Activated CD4-positive, alpha-beta T cell treated with anti-CD3 and anti-CD28 coated beads, Interleukin-10, Interleukin-2, amounts not matched to agents 100 ng/mL and 50 ng/mL, durations not matched to agents 16 hours and 8 hours (primary cell): ENCODE measurements at regions not wholly inside any gene's neighbourhood (a gene's known extent, or its start where the extent isn't known, plus 50 kb on each side); places are given as distances from the start of the nearest gene placed in this dataset.
A peak's percentile ranks its signal among the peaks of the same experiment; 100 is the strongest.
"Not testable (repeated sequence)": the region's sequence is repeated elsewhere in the genome, so short reads cannot be mapped to it uniquely, and the experiment has no call there.

Experiments
- DNase-seq: peaks from one replicate; pipeline ENCODE4 v3.0.0-alpha.2; 2020

DNA sequence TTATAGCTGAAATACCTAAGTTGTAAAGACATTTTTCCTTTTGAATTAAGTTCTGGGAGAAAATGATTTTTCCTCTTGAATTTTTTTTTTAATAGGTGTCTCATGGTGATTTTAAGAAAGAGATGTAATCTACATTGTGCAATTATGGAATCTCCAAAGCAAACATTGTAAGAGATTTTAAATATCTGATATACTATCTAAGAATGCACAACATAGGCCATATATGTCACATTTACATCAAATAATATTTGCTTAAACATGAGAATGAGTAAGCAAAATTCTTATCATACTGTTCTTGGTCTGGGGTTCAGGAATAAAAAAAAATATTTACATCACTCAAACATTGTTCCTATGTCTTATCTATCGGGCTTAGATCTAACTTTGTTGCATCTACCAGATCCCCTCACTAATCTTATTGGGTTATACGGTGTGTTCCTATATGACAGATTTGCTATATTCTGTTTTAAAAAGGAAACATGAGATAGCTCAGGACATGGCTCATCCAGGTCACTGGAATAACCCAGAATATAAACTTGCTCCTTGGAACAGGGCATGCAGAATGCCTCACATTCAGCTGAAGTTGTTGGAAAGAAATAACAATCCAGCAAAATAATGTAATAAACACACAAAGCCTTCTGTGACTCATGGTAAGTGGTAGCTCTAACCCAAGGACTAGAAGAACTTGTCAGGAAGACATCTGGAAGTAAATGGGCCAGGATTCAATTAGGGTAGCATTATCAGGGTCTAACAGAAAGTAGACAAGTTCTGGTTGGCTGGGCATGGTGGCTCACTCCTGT lies 794.7 kb downstream of the IPMK start:
- no peak for DNase-seq

GRCh38 chr10:57468894-57469432 lies 798.7 kb downstream of the IPMK start:
- no peak for DNase-seq

DNA sequence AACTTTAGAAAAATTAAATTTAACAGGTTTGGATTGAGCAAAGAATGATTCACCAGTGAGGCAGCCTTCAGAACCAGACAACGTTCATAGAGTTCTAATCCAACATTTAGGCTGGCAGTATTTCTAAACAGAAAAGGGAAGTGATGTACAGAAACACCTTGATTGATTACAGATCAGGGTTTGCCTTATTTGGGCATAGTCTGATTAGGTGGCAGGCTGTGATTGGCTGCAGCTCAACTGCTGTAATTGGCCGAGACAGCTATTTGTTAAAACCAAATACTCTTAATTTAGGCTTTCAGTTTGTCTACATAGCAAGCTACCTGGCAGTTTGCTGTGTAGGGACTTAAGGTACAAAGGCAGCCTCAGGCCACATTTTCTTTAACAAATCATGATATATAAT lies 802.5 kb downstream of the IPMK start:
- DNase-seq, result no peak

GRCh38 chr10:57460540-57460939 lies 807.2 kb downstream of the IPMK start:
- DNase-seq, result no peak

GRCh38 chr10:57457972-57458512 lies 809.7 kb downstream of the IPMK start:
- no peak for DNase-seq

GRCh38 chr10:57430376-57430775 lies 837.3 kb downstream of the IPMK start:
- no peak for DNase-seq

- no peak for DNase-seq
Measured at GRCh38 chr10:57420881-57421280, 846.8 kb downstream of the IPMK start.

DNA sequence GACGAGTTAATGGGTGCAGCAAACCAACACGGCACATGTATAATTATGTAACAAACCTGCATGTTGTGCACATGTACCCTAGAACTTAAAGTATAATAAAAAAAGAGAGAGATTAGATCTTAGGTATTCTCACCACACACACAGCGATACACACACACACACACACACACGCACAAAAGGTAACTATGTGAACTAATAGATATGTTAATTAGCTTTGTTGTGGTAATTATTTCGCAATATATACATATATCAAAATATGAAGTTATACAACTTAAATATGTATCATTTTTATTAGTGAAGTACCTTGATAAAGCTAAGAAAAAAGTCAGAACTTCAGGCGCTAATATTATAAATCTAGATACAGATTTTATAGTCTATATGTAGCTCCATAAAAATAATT lies 849.2 kb downstream of the IPMK start:
- no peak for DNase-seq

DNA sequence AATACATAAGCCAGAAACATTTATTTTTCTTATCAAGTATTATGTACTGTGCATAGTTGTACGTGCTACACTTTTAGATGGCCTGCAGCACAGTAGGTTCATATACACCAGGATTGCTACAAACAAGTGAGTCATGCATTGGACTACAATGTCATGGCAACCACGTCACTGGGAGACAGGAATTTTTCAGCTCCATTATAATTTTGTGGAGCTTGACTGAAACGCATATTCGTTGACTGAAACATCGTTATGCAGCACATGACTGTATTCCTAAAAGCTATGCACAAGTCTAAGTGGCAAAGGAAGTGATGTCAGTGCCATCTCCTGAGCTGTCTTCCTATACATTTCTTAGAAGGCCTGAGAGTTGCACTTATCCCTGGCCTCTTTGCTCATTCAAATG lies 871.8 kb downstream of the IPMK start:
- DNase-seq, result no peak

DNA sequence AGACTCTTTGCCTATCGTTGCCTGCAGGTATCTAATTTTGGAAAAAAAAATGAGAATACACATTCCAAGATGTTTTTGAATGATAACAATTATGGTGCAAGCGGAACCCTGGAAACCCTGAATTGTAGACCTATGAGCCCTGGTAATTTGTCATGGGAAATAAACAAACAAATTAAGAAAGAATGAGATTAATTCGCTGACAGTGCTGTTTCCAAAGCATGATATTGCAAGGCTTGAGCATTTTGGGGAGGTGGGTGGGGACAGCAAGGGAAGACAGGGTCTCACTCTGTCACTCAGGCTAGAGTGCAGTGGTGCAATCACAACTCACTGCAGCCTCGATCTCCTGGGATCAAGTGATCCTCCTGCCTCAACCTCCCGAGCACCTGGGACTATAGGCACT lies 900.3 kb downstream of the IPMK start:
- DNase-seq, result no peak

DNA sequence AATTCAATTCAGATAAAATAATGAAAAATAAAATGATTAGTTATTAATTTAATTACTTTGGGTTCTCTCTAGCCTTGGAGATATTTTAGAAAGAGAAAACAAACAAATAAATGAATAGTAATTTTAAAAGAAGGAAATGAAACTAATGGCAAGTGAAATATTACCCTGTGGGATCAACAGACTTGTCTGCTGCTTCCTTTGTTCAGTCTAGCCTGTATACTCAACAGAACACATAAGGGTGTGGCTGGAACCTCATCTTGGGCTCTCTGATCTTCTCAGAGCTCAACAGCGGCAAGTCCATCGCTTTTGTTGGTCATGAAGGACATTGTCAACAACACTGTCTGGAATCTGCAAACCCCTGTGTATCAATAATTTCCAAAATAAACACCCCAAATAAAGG lies 904.9 kb downstream of the IPMK start:
- no peak for DNase-seq

DNA sequence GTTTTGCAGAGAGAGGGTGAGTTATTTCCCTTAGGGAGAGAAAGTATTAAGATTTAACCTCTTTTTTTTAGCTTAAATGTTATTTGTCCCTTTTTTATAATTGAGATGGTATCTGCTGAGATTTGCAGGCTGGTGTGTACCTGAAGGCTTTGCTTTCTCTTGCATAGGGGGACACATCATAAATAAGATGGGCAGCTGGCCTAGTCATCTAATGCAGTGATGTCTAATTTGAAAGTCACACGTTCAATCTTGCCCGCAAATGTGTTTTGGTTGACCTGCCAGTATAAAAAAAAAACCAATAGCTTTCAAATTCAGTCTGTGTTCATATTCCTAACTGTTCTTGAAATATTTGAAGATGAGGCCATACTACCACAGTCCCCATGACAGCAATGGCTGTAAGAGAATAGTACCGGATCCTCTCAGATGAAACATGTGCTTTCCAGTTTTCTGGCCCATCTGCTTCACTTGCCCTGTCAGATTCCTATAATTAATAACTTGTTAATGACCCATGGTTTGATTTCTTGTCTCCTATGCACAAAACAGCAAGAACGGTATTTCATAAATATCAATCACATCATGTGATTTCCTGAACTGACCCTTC lies 914.2 kb downstream of the IPMK start:
- no peak for DNase-seq

- DNase-seq, result no peak
Measured at GRCh38 chr10:57351076-57351475, 916.6 kb downstream of the IPMK start.

DNA sequence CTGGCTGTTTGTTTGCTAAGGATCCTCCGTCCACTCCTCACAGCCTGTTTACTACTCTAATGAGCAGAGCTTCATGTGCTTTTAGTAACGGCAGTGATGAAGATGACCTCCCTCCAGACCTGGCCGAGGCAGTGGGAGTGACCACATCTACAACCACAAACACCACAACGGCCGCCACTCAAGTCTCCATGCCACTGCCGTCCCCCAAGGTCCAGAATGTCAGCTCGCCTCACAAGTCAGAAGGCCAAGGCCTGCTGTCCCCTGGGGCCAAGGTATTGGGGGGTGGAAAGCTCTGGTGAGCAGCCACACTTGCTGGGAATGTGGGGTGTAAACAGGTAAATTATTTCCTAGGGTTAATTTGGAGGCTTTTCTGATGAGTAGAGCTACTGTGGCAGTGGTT lies 926.4 kb downstream of the IPMK start:
- no peak for DNase-seq

DNA sequence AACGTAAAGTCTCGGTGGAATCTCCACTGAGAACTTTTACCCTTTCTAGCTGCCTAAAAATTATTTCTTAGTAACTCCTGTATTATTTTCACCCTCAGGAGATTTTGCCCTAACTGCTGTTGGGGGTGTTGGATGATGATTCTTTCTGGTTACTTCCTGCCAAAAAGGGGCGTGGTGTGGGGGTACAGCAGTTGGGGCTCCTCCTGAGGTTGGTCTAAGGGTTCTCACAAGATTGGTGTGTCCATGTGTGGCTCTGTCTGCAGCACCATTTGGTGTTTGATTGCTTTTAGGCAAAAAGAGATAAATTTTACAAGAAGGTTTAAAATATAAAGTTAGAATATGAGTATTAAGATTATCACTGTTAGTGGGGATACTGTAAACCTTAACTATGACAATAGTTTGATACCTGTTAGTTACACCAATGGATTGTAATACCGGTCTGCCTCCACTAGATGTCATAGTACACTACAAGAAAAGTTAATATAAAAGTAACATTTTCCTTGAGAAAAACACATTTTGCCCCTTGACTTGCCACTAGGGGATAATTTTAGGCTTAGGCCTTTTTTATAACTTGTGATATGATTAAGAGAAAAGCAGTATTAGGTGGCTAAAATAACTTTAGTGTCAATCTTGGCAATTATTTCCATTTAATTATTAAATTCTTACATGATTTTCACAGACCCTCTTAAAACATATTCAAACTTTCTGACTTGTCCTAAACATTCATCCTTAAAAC lies 928.7 kb downstream of the IPMK start:
- DNase-seq, result peak; percentile 46

DNA sequence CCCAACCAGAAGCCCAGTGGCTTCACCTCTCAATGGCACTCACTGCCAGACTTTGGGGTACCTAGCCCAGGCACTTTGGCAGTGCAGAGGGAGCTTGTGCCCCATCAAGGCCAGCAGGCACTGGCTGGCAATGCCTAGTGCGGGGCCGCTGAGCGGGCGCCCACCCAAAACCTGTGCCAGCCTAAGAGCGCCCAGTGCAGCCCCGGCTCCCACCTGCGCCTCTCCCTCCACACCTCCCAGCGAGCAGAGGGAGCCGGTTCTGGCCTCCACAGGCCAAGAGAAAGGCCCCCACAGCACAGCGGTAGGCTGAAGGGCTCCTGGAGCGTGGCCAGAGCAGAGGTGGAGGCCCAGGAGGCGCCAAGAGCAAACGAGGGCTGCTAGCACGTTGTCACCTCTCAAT lies 930.8 kb downstream of the IPMK start:
- DNase-seq, result no peak

DNA sequence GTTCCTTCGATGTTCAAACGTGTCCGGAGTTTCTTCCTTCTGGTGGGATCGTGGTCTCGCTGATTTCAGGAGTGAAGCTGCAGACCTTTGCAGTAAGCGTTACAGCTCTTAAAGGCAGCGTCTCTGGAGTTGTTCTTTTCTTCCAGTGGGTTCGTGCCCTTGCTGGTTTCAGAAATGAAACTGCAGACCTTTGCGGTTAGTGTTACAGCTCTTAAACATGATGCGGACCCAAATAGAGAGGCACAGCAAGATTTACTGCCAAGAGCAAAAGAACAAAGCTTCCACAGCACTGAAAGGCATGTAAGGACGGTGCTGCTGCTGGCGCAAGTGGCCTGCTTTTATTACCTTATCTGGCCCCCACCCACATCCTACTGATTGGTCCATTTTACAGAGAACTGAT lies 931.4 kb downstream of the IPMK start:
- DNase-seq, result no peak

DNA sequence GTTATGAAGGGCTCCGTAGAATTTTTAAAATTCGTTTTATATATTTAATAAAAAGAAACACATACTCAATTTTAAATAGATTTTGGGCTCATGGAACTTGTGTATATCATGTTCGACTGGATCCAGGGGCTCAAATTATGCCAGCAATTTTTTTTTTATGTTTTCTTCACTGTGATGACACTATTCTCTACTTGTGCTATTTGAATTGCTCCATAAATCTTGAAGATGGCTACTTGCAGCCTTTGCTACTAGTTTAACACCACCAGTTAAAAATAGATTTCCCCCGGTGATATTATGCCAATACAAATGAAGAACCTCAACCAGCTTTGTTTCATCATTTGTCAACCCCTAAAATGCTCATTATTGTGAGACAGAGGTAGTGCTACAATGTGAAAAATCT lies 933.2 kb downstream of the IPMK start:
- DNase-seq, result no peak

GRCh38 chr10:57333880-57334279 lies 933.8 kb downstream of the IPMK start:
- DNase-seq, result no peak

DNA sequence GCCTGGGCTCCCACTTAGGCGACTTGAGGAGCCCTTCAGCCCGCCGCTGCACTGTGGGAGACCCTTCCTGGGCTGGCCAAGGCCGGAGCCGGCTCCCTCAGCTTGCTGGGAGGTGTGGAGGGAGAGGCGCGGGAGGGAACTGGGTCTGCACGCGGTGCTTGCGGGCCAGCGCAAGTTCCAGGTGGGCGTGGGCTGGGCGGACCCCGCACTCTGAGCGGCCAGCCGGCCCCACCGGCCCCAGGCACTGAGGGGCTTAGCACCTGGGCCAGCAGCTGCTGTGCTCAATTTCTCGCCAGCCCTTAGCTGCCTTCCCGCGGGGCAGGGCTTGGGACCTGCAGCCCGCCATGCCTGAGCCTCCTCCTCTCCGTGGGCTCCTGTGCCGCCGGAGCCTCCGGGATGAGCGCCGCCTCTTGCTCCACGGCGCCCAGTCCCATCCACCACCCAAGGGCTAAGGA lies 946.3 kb downstream of the IPMK start:
- DNase-seq, result not testable (repeated sequence)

GRCh38 chr10:57320416-57320815 lies 947.3 kb downstream of the IPMK start:
- DNase-seq, result no peak

DNA sequence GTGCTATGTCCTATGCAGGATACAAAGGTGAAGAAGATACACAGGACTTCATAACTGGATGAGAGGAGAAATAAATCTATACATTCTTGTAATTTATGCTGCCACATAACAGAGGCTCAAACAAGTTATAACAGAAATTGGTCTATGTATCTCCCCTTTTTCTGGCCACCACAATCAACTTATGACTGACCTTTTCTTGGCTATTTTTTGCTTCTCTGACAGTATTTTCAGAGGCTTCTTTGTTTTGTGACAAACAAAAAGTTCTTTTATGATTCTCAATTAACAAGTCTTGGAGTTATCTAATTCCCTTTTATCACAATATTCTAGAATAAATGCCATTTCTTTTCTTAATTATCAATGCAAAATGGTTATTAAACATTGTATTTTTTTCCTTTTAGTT lies 953.0 kb upstream of the ZWINT start:
- DNase-seq, result no peak

- no peak for DNase-seq
Measured at GRCh38 chr10:57303566-57303965, 942.5 kb upstream of the ZWINT start.

DNA sequence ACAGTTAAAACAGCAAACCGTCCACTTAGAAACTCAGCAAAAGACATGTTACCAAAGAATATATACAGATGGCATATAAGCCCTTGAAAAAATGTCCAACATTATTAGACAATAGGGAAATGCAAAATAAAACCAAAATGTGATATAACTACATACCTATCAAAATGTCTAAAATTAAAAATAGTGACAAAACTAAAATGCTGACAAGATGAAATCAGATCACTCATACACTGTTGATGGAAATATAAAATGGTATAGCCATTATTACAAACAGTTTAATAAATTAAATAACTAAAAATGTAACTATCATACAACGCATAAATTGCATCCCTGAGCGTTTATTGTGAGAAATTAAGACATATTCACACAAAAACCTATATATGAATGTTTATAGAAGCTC lies 939.7 kb upstream of the ZWINT start:
- no peak for DNase-seq
